ENCODE measurements at regions not wholly inside any gene's neighbourhood (a gene's known extent, or its start where the extent isn't known, plus 50 kb on each side); places are given as distances from the start of the nearest gene placed in this dataset.

GRCh38 chr15:98583771-98584430, 64.4 kb upstream of the IGF1R start:
- TF ChIP-seq CTCF (IDR thresholded peaks at IDR 0.05): no peak

GRCh38 chr15:98586066-98586465, 62.3 kb upstream of the IGF1R start:
- no peak for TF ChIP-seq CTCF (IDR thresholded peaks at IDR 0.05)

- no peak for TF ChIP-seq CTCF (IDR thresholded peaks at IDR 0.05)
Observed at GRCh38 chr15:98592136-98592535, 56.2 kb upstream of the IGF1R start.

GRCh38 chr15:98596131-98596530, 52.2 kb upstream of the IGF1R start:
- TF ChIP-seq CTCF (IDR thresholded peaks at IDR 0.05): no peak

- TF ChIP-seq CTCF (IDR thresholded peaks at IDR 0.05): no peak
Observed at GRCh38 chr15:98596885-98597392, 51.4 kb upstream of the IGF1R start.

- TF ChIP-seq CTCF (IDR thresholded peaks at IDR 0.05): no peak
Observed at GRCh38 chr15:98597666-98598065, 50.7 kb upstream of the IGF1R start.
